PC-9 (cell line): ENCODE measurements at regions not wholly inside any gene's neighbourhood (a gene's known extent, or its start where the extent isn't known, plus 50 kb on each side); places are given as distances from the start of the nearest gene placed in this dataset.

ENCODE experiments used
- CTCF ChIP-seq: fragments of 200-600 bp; sonication (generic); conservative IDR thresholded peaks from 2 replicates; pipeline ENCODE4 v1.6.1; 2017; ENCODE audit warnings: mixed run types, antibody characterized with exemption, mild to moderate bottlenecking, moderate library complexity
- EZH2 ChIP-seq: fragments of 200-600 bp; sonication (generic); IDR thresholded peaks from 2 replicates; pipeline ENCODE4 v1.8.0; 2017; ENCODE audit warnings: antibody characterized with exemption, low read depth

DNA sequence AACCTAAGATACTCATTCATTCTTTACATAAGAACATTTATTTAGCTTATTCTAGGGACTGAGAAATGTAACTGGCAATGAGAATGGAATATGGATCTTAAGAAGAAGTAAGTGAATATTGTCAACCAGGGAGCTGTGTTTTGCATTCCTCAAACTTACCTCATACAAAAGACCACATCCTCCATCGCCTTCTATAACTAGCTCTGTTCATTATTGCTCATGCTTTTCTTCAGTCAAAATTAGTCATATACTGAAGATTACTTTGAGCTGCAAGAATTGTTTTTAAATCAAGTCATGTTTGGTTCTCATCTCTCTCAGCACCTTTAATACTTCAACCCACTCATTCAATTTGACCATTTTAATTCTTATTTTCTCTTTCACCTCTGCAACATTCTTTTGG is 140.3 kb upstream of the RASA1 start:
- TF ChIP-seq CTCF (no peak), EZH2 (no peak)
